ENCODE measurements at regions not wholly inside any gene's neighbourhood (a gene's known extent, or its start where the extent isn't known, plus 50 kb on each side); places are given as distances from the start of the nearest gene placed in this dataset.
"Not testable (repeated sequence)": the region's sequence is repeated elsewhere in the genome, so short reads cannot be mapped to it uniquely, and the experiment has no call there.

GRCh38 chr18:8882632-8883408 is 177.5 kb downstream of the MTCL1 start:
- Histone ChIP-seq H3K27ac (ENCODE audit: low read length) (no peak overlapping the region), H3K4me3 (ENCODE audit: low read depth in 2 of 2, low read length in 2 of 2) (no peak overlapping the region), H3K9me3 (ENCODE audit: control insufficient read depth, insufficient read depth, low read depth, low read length) (no peaks in the 10 kb centered on the region), H3K4me1 (ENCODE audit: control insufficient read depth, insufficient read depth, low read length) (no peaks in the 10 kb centered on the region), H3K36me3 (ENCODE audit: control insufficient read depth, insufficient read depth, low read length) (no peaks in the 10 kb centered on the region), H3K27me3 (ENCODE audit: control insufficient read depth, insufficient read depth, low read length) (no peaks in the 10 kb centered on the region)
- intact Hi-C loops (cut with micrococcal nuclease; ENCODE audit: unreplicated experiment) (no loop called here), in situ Hi-C loops (cut with HindIII; ENCODE audit: low pct_unique_long_range_greater_than_20kb, low sequenced_read_pairs) (no loop called here)
- no peak for ATAC-seq
- CTCF ChIA-PET: no interaction called here
- POLR2A ChIA-PET: interaction anchor here (0.7 kb wide), 1 partner anchor 98 kb away, joined by 4 read pairs; no protein-coding TSS in a partner anchor
- DNase-seq (ENCODE audit: low read depth, low spot score): no peak
- TF ChIP-seq SIN3A (IDR thresholded peaks at IDR 0.05; ENCODE audit: borderline replicate concordance, insufficient read depth, low read depth, low read length) (no peak), CTCF (IDR thresholded peaks at IDR 0.05) (peak; percentile 31; the same call in 1 of the 2 replicates), TCF7L2 (IDR thresholded peaks at IDR 0.05; ENCODE audit: low read depth, low read length) (no peak), POLR2AphosphoS5 (IDR thresholded peaks at IDR 0.05; ENCODE audit: low read depth, low read length) (no peak)
- BruUV-seq (replicated peaks): no TSS peak

DNA sequence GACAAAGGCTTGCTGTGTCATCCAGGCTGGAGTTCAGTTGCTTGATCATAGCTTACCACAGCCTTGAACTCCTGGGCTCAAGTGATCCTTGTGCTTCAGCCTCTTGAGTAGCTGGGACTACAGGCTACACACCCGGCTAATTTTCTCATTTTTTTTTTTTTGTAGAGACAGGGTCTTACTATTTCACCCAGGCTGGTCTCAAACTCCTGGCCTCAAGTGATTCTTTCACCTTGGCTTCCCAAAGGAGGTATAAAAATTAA is 178.0 kb downstream of the MTCL1 start:
- Histone ChIP-seq H3K36me3 (ENCODE audit: control insufficient read depth, insufficient read depth, low read length) (no peaks in the 10 kb centered on the region), H3K27ac (ENCODE audit: low read length) (no peak overlapping the region), H3K4me3 (ENCODE audit: low read depth in 2 of 2, low read length in 2 of 2) (no peak overlapping the region), H3K9me3 (ENCODE audit: control insufficient read depth, insufficient read depth, low read depth, low read length) (no peaks in the 10 kb centered on the region), H3K4me1 (ENCODE audit: control insufficient read depth, insufficient read depth, low read length) (no peaks in the 10 kb centered on the region), H3K27me3 (ENCODE audit: control insufficient read depth, insufficient read depth, low read length) (no peaks in the 10 kb centered on the region)
- DNase-seq (ENCODE audit: low read depth, low spot score) (no peak), ATAC-seq (no peak)
- intact Hi-C loops (cut with micrococcal nuclease; ENCODE audit: unreplicated experiment) (no loop called here), in situ Hi-C loops (cut with HindIII; ENCODE audit: low pct_unique_long_range_greater_than_20kb, low sequenced_read_pairs) (no loop called here)
- no TSS peak for BruUV-seq (replicated peaks)
- TF ChIP-seq SIN3A (IDR thresholded peaks at IDR 0.05; ENCODE audit: borderline replicate concordance, insufficient read depth, low read depth, low read length) (no peak), CTCF (IDR thresholded peaks at IDR 0.05) (no peak), POLR2AphosphoS5 (IDR thresholded peaks at IDR 0.05; ENCODE audit: low read depth, low read length) (no peak), TCF7L2 (IDR thresholded peaks at IDR 0.05; ENCODE audit: low read depth, low read length) (no peak)
- TF ChIP-seq, protein P1, sequence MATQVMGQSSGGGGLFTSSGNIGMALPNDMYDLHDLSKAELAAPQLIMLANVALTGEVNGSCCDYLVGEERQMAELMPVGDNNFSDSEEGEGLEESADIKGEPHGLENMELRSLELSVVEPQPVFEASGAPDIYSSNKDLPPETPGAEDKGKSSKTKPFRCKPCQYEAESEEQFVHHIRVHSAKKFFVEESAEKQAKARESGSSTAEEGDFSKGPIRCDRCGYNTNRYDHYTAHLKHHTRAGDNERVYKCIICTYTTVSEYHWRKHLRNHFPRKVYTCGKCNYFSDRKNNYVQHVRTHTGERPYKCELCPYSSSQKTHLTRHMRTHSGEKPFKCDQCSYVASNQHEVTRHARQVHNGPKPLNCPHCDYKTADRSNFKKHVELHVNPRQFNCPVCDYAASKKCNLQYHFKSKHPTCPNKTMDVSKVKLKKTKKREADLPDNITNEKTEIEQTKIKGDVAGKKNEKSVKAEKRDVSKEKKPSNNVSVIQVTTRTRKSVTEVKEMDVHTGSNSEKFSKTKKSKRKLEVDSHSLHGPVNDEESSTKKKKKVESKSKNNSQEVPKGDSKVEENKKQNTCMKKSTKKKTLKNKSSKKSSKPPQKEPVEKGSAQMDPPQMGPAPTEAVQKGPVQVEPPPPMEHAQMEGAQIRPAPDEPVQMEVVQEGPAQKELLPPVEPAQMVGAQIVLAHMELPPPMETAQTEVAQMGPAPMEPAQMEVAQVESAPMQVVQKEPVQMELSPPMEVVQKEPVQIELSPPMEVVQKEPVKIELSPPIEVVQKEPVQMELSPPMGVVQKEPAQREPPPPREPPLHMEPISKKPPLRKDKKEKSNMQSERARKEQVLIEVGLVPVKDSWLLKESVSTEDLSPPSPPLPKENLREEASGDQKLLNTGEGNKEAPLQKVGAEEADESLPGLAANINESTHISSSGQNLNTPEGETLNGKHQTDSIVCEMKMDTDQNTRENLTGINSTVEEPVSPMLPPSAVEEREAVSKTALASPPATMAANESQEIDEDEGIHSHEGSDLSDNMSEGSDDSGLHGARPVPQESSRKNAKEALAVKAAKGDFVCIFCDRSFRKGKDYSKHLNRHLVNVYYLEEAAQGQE (IDR thresholded peaks at IDR 0.05; ENCODE audit: insufficient read depth in 1 of 2, low read depth in 2 of 2, low read length in 1 of 2): no peak
- ChIA-PET POLR2A (interaction anchor here (0.7 kb wide), 1 partner anchor 99 kb away, joined by 4 read pairs; no protein-coding TSS in a partner anchor), CTCF (no interaction called here)

DNA sequence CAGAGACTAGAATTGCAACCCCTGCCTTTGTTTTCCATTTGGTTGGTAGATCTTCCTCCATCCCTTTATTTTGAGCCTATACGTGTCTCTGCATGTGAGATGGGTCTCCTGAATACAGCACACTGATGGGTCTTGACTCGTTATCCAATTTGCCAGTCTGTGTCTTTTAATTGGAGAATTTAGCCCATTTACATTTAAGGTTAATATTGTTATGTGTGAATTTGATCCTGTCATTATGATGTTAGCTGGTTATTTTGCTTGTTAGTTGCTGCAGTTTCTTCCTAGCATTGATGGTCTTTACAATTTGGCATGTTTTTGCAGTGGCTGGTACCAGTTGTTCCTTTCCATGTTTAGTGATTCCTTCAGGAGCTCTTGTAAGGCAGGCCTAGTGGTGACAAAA is 182.5 kb downstream of the MTCL1 start:
- in situ Hi-C loops (cut with HindIII; ENCODE audit: low pct_unique_long_range_greater_than_20kb, low sequenced_read_pairs); CTCF ChIA-PET; DNase-seq (ENCODE audit: low read depth, low spot score); intact Hi-C loops (cut with micrococcal nuclease; ENCODE audit: unreplicated experiment); ATAC-seq; H3K36me3 ChIP-seq (ENCODE audit: control insufficient read depth, insufficient read depth, low read length); POLR2A ChIA-PET; H3K4me3 ChIP-seq (ENCODE audit: low read depth in 2 of 2, low read length in 2 of 2); BruUV-seq (replicated peaks); H3K4me1 ChIP-seq (ENCODE audit: control insufficient read depth, insufficient read depth, low read length); H3K9me3 ChIP-seq (ENCODE audit: control insufficient read depth, insufficient read depth, low read depth, low read length); H3K27me3 ChIP-seq (ENCODE audit: control insufficient read depth, insufficient read depth, low read length); H3K27ac ChIP-seq (ENCODE audit: low read length): not testable (repeated sequence)

Measured in Panc1 (cell line).